Chondrocyte (in vitro differentiated cells): ENCODE measurements at regions not wholly inside any gene's neighbourhood (a gene's known extent, or its start where the extent isn't known, plus 50 kb on each side); places are given as distances from the start of the nearest gene placed in this dataset.

Source experiments
- DNase-seq: peaks from one replicate; pipeline ENCODE4 v3.0.0; 2021; ENCODE audit warnings: mixed read lengths, low spot score
- H3K27ac Mint-ChIP-seq: one replicate; pipeline ENCODE4 v1.8.0; 2021; ENCODE audit warnings: mild to moderate bottlenecking, moderate library complexity, mixed read lengths; ENCODE audit not compliant: unreplicated experiment
- H3K27me3 Mint-ChIP-seq: 2 replicates; pipeline ENCODE4 v1.8.0; 2021; ENCODE audit warnings: low read depth, mixed read lengths
- H3K36me3 Mint-ChIP-seq: 2 replicates; pipeline ENCODE4 v1.8.0; 2021; ENCODE audit warnings: low read depth, mixed read lengths
- H3K4me1 Mint-ChIP-seq: 2 replicates; pipeline ENCODE4 v1.8.0; 2021; ENCODE audit warnings: low read depth, mild to moderate bottlenecking, mixed read lengths
- H3K4me3 Mint-ChIP-seq: one replicate; pipeline ENCODE4 v1.8.0; 2021; ENCODE audit warnings: mild to moderate bottlenecking, moderate library complexity, mixed read lengths; ENCODE audit not compliant: unreplicated experiment
- H3K9me3 Mint-ChIP-seq: 2 replicates; pipeline ENCODE4 v1.8.0; 2021; ENCODE audit warnings: low read depth, mixed read lengths
- CTCF ChIP-seq: fragments of 200-600 bp; sonication (generic); IDR thresholded peaks from 2 replicates; pipeline ENCODE4 v1.5.0; 2021; ENCODE audit warnings: antibody characterized with exemption, mild to moderate bottlenecking, moderate library complexity

GRCh38 chr7:155971180-155971770, 159.0 kb upstream of the SHH start:
- DNase-seq = no peak
- H3K36me3 Mint-ChIP-seq = no peaks in the 10 kb centered on the region
- no peak overlapping the region for H3K27ac Mint-ChIP-seq
- H3K4me1 Mint-ChIP-seq = no peaks in the 10 kb centered on the region
- peaks cover 4% of the 10 kb centered on the region for H3K9me3 Mint-ChIP-seq
- H3K4me3 Mint-ChIP-seq = no peak overlapping the region
- H3K27me3 Mint-ChIP-seq = peaks cover 46% of the 10 kb centered on the region
- TF ChIP-seq CTCF = no peak

DNA sequence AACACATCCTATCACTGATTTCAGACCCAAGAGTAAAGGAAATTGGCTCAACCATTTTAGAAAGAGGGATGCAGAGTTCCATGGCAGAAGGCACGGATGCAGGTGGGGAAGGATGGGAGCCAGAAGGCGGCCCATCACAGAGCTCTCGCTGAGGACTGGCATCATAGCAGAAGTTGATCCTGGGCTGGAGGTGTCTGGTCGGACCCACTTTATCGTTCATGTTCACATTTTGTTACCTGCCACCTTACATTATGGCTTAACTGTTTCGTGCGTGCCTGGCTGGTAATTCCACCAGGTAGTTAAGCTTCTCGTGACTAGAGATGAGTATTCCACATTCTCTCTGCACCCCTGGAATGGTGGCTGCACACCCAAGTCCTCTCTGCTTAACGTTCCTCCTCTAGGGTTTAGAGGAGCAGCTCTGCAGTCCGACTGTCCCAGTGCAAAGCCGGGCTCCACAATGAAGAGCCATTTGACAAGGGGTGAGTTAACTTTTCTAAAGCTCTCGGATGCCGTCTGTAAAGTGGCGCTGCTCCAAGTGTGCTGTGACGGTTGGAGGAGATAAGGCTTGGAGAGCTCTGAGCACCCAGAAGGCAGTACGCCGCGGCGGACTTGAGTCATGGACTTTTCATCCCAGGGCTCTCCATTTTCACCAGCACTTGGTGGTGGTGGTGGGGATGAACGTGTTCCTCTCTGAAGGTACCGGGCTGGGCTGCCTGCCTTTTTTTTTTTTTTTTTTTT, 157.1 kb upstream of the SHH start:
- H3K27ac Mint-ChIP-seq = no peak overlapping the region
- peaks cover 10% of the 10 kb centered on the region for H3K9me3 Mint-ChIP-seq
- TF ChIP-seq CTCF = no peak
- no peak overlapping the region for H3K4me3 Mint-ChIP-seq
- no peak for DNase-seq
- H3K4me1 Mint-ChIP-seq = no peaks in the 10 kb centered on the region
- H3K27me3 Mint-ChIP-seq = peaks cover 38% of the 10 kb centered on the region
- no peaks in the 10 kb centered on the region for H3K36me3 Mint-ChIP-seq

- no peak overlapping the region for H3K4me3 Mint-ChIP-seq
- H3K36me3 Mint-ChIP-seq = no peaks in the 10 kb centered on the region
- H3K27ac Mint-ChIP-seq = no peak overlapping the region
- peaks cover 7% of the 10 kb centered on the region for H3K4me1 Mint-ChIP-seq
- DNase-seq = no peak
- TF ChIP-seq CTCF = no peak
- H3K9me3 Mint-ChIP-seq = peaks cover 10% of the 10 kb centered on the region
- peaks cover 17% of the 10 kb centered on the region for H3K27me3 Mint-ChIP-seq
Measured at GRCh38 chr7:155965010-155965409, 152.7 kb upstream of the SHH start.

GRCh38 chr7:155964543-155964942, 152.3 kb upstream of the SHH start:
- no peak for DNase-seq
- Mint-ChIP-seq H3K4me3 (no peak overlapping the region), H3K9me3 (peaks cover 10% of the 10 kb centered on the region), H3K4me1 (peaks cover 7% of the 10 kb centered on the region), H3K27me3 (peaks cover 17% of the 10 kb centered on the region), H3K27ac (no peak overlapping the region), H3K36me3 (no peaks in the 10 kb centered on the region)
- no peak for TF ChIP-seq CTCF

GRCh38 chr7:155963771-155964195, 151.5 kb upstream of the SHH start:
- no peak for TF ChIP-seq CTCF
- no peak overlapping the region for H3K27ac Mint-ChIP-seq
- H3K4me1 Mint-ChIP-seq = peaks cover 7% of the 10 kb centered on the region
- H3K36me3 Mint-ChIP-seq = no peaks in the 10 kb centered on the region
- no peak for DNase-seq
- no peak overlapping the region for H3K4me3 Mint-ChIP-seq
- H3K9me3 Mint-ChIP-seq = peaks cover 10% of the 10 kb centered on the region
- H3K27me3 Mint-ChIP-seq = peaks cover 17% of the 10 kb centered on the region
